ENCODE measurements at regions not wholly inside any gene's neighbourhood (a gene's known extent, or its start where the extent isn't known, plus 50 kb on each side); places are given as distances from the start of the nearest gene placed in this dataset.
"Not testable (repeated sequence)": the region's sequence is repeated elsewhere in the genome, so short reads cannot be mapped to it uniquely, and the experiment has no call there.

GRCh38 chr18:70411307-70411706, 122.5 kb downstream of the SOCS6 start:
- no peak for DNase-seq

DNA sequence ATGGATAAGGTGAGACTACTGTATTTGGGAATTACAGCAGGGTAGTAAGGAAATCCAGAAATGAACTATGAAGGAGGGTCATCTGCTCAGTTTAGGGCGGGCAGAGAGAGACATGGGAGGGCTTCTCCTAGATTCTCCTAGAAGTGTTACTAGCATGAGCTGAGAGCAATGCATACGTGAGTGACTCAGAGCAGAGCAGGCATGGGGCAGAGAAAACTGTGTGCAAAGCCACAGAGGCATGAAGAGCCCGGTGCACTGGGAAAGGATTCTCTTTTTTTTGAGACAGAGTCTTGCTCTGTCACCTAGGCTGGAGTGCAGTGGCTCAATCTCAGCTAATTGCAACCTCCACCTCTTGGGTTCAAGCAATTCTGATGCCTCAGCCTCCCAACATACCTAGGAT, 116.2 kb downstream of the SOCS6 start:
- DNase-seq: no peak

- DNase-seq: no peak
Observed at GRCh38 chr18:70400476-70400875, 111.6 kb downstream of the SOCS6 start.

DNA sequence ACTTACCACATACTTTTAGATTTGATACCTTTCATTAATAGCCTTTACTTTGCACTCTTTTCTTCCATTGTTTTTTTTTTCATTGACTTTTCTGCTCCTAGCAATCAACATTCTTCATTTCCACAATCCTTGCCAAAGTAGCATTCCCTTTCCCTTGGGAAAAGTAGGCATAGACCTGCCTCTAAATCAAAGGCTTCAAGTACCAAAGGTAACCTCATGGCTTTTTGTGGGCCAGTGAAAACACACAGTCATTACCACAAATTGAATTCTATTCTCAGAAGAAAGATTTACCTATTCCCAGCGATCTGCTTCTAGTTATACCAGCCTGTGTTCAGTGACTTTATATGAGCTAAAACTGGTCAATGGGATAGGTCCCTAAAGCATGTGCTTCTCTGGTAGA, 109.2 kb downstream of the SOCS6 start:
- no peak for DNase-seq

- no peak for DNase-seq
Observed at GRCh38 chr18:70397259-70397925, 108.5 kb downstream of the SOCS6 start.

- not testable (repeated sequence) for DNase-seq
Observed at GRCh38 chr18:70395771-70396170, 106.9 kb downstream of the SOCS6 start.

DNA sequence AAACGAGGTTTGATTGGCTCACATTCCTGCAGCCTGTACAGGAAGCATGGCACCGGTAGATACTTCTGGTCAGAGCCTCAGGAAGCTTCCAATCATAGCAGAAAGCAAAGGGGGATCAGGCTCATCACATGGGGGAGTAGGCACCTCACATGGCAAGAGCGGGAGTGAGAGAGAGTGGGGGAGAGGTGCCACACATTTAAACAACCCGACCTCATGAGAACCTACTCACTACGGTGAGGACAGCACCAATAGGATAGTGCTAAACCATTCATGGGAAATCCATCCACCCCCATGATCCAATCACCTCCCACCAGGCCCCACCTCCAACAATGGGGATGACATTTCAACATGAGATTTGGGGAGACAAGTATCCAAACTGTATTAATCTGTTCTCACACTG, 105.8 kb downstream of the SOCS6 start:
- DNase-seq: no peak

DNA sequence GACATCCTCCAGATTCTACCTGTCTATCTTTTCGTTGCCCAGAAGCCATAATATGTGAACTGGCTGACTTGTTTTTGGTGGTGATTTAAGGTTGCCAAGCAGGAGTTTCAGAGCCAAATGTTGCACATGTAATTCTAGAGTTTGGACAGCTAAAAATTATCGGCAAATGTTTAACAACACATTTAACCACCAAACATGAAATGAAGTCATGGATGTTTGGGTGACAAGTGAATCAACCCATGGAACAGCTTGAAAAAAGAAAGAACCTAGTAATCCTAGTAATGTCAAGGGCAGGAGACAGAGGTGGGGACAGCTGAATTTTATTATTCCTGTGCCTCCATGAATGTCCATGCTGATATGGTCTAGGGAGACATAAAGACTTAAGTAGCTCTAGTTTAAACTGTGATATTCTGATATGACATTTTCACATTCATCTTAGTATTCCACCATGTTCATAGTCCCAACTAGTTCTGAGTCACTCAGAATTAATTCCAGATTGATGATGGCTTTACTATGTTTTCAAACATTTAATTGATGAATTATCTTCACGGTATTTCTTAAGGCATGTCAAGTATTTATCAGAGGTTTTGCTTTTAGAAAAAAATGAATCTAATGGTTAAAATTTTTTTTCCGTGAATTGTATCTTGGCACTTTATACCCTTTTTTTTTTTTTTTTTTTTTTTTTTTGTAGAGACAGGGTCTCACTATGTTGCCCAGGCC, 101.7 kb downstream of the SOCS6 start:
- DNase-seq: no peak

- not testable (repeated sequence) for DNase-seq
Observed at GRCh38 chr18:70389036-70389435, 100.2 kb downstream of the SOCS6 start.

DNA sequence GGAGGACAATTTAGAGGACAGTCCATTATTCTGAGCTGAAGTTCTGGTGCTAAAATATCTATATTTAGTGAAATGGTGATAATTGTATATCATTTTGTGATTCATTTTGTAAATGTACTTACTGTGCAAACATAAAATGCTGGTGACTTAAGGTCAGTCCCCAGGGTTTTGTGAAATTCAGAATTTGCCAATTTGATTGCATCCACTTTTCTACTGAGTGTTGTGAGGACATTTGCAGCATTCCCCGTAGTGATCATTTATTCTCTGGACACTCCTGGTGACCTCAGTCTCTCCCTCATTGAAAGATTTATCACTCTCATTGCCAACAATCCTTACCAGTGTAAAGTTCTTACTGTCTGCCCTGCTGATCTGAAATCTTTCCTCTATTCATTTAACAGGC, 98.2 kb downstream of the SOCS6 start:
- DNase-seq: no peak

- no peak for DNase-seq
Observed at GRCh38 chr18:70386582-70386981, 97.7 kb downstream of the SOCS6 start.

- DNase-seq: no peak
Observed at GRCh38 chr18:70385474-70385873, 96.6 kb downstream of the SOCS6 start.

DNA sequence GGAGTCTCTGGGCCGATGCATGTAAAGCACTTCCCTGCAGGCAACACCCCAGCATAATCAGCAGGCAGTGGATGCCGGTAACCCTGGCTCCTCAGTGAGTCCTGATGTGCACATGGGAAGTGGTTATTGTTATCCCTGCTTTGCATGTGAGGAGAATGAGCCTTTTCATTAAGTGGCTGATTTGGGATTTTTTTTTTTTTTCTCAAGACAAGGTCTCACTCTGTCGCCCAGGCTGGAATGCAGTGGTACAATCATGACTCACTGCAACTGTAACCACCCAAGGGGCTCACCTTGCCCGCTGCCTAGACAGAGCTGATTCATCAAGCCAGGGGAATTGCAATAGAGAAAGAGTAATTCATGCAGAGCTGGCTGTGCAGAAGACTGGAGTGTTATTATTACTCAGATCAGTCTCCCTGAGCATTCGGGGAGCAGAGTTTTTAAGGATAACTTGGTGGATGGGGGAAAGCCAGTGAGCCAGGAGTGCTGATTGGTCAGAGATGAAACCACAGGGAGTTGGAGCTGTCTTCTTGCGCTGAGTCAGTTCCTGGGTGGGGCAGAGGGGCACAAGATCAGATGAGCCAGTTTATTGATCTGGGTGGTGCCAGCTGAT, 95.4 kb downstream of the SOCS6 start:
- no peak for DNase-seq

GRCh38 chr18:70382992-70383717, 94.3 kb downstream of the SOCS6 start:
- DNase-seq: no peak

DNA sequence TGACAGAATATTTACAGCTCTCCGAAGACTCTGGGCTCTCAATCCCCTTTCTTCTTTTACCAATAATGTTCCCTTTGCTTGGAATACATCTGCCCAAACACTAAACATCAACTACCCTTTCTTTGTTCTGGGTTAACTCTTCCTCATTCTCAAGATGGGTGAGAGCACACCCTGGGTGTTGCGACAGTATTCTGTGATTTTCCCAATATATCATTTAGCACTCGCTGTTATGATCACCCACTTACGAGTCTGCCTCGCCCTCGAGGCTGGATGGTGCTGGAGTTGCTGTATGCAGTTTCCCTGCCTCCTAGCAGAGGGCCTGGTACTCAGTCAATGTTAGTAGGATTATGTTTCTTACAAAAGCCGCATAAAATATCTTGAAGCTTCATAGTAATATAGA, 93.2 kb downstream of the SOCS6 start:
- no peak for DNase-seq

DNA sequence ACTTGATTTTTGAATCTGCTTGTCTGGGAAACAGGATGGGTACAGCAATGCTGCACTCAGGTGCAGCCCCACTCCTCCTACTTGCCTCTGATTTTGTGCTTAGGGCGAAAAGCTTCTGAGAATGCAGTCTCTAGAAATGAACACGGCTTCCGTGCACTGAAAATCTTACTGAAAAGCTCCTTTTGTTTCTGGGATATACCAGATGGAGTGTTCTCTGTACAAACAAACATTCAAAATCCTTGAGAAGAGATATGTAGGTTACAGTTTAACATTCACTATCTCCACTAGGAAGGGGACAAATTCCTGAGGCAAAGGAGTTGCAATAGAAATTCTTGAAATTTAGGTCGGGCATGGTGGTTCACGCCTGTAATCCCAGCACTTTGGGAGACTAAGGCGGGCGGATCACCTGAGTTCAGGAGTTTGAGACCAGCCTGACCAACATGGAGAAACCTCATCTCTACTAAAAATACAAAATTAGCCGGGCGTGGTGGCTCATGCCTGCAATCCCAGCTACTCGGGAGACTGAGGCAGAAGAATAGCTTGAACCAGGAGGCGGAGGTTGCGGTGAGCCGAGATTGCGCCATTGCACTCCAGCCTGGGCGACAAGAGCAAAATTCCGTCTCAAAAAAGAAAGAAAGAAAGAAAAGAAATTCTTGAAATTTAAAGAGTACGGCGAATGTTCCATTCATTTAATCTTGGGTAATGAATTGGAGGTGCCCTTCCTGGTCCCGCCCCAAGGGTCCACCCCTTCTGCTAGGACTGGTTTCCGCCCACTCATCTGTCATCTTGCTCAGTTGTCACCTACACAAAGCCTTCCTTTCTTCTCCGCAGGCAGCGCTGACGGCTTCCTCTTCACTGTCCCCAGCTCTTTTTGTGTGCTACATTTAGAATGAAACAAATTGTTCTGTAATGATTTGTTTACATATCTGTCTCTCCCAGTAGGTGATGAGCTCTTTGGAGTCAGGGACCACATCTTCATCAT, 92.4 kb downstream of the SOCS6 start:
- DNase-seq: no peak
